ENCODE measurements at regions not wholly inside any gene's neighbourhood (a gene's known extent, or its start where the extent isn't known, plus 50 kb on each side); places are given as distances from the start of the nearest gene placed in this dataset.

DNA sequence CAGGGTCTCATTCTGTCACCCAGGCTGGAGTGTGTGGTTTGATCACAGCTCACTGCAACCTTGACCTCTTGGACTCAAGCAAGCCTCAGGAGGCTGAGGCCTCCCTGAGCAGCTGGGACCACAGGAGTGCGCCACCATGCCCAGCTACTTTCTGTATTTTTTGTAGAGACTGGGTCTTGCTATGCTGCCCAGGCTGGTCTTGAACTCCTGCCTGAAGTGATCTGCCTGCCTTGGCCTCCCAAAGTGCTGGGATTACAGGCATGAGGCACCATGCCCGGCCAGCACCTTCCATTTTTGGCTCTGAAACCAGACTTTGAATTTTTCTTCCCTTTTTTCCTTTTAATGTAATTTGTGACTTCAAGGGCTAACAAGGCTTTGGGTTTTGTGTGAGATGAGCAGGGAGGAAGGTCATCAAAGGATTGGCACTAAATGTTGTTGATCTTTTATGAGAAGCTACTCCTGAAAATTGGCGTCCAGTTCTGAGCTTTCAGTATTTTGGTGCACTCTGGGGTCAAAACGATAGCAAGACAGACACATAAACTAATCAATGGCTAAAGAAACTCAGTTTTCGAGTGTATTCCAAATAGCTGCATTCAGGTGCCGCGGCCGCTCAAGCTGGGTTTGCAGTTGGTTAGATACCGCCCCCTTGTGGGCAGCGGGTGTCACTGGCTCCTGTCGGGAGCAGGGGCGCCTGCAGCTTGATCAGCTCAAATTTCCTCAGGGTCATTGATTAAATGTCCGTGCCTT, 51.9 kb upstream of the CLMP start:
- TF ChIP-seq CTCF (conservative IDR thresholded peaks at IDR 0.05; ENCODE audit: low read depth in 2 of 2), result peak; percentile 98 to 99
- no peak for TF ChIP-seq EZH2 (IDR thresholded peaks at IDR 0.05; ENCODE audit: low read depth, unreplicated experiment)
- no peak for TF ChIP-seq JUNB (IDR thresholded peaks at IDR 0.05; ENCODE audit: unreplicated experiment)
- no peak for TF ChIP-seq NANOG (IDR thresholded peaks at IDR 0.05; ENCODE audit: borderline replicate concordance)
- no peak for TF ChIP-seq POLR2AphosphoS5 (IDR thresholded peaks at IDR 0.05; ENCODE audit: low read depth)
- no peak for TF ChIP-seq STAT1 (IDR thresholded peaks at IDR 0.05; ENCODE audit: unreplicated experiment)
- TF ChIP-seq ZNF114 (CRISPR knock-in tag; IDR thresholded peaks at IDR 0.05), result no peak
- no peak for TF ChIP-seq EZH2phosphoT487 (IDR thresholded peaks at IDR 0.05; ENCODE audit: unreplicated experiment)
- no peak for TF ChIP-seq REST (IDR thresholded peaks at IDR 0.05; ENCODE audit: unreplicated experiment)
